Parathyroid adenoma (tissue), 2 donors: ENCODE measurements at regions not wholly inside any gene's neighbourhood (a gene's known extent, or its start where the extent isn't known, plus 50 kb on each side); places are given as distances from the start of the nearest gene placed in this dataset.

Source experiments
- H2AFZ ChIP-seq: fragments of 300-600 bp; sonication (generic); one replicate; pipeline ENCODE4 v1.7.0; 2017; ENCODE audit warnings: antibody characterized with exemption, mild to moderate bottlenecking
- H3K27ac ChIP-seq: fragments of 300-600 bp; sonication (generic); one replicate; pipeline ENCODE4 v1.7.0; 2017
- H3K27me3 ChIP-seq: fragments of 300-600 bp; sonication (generic); one replicate; pipeline ENCODE4 v1.7.0; 2017; ENCODE audit warnings: low read length; ENCODE audit not compliant: control insufficient read depth, insufficient read depth
- H3K36me3 ChIP-seq: fragments of 300-600 bp; sonication (generic); one replicate; pipeline ENCODE4 v1.7.0; 2017; ENCODE audit warnings: low read length; ENCODE audit not compliant: control insufficient read depth, insufficient read depth
- H3K4me1 ChIP-seq: fragments of 300-600 bp; sonication (generic); one replicate; pipeline ENCODE4 v1.7.0; 2017; ENCODE audit warnings: control low read depth
- H3K4me2 ChIP-seq: fragments of 300-600 bp; sonication (generic); one replicate; pipeline ENCODE4 v1.7.0; 2017; ENCODE audit warnings: low read length
- H3K4me3 ChIP-seq: fragments of 300-600 bp; sonication (generic); one replicate; pipeline ENCODE4 v1.7.0; 2017; ENCODE audit warnings: low read depth, low read length
- H3K79me2 ChIP-seq: fragments of 300-600 bp; sonication (generic); one replicate; pipeline ENCODE4 v1.7.0; 2017; ENCODE audit warnings: control low read depth
- H3K9ac ChIP-seq: fragments of 300-600 bp; sonication (generic); one replicate; pipeline ENCODE4 v1.7.0; 2017; ENCODE audit warnings: mild to moderate bottlenecking
- H3K9me3 ChIP-seq: fragments of 300-600 bp; sonication (generic); one replicate; pipeline ENCODE4 v1.7.0; 2017; ENCODE audit warnings: low read length; ENCODE audit not compliant: control insufficient read depth
- CTCF ChIP-seq: fragments of 300-600 bp; sonication (generic); IDR thresholded peaks from one replicate; pipeline ENCODE4 v1.7.0; 2017; ENCODE audit warnings: antibody characterized with exemption, mild to moderate bottlenecking
- donor health status: primary hyperparathyroidism.

GRCh38 chr6:9056556-9056955, 621.2 kb upstream of the SLC35B3 start:
- TF ChIP-seq CTCF, result no peak
- Histone ChIP-seq H3K27ac (no peak overlapping the region), H2AFZ (no peak overlapping the region), H3K4me3 (no peak overlapping the region), H3K79me2 (no peaks in the 10 kb centered on the region), H3K27me3 (no peaks in the 10 kb centered on the region), H3K9me3 (no peaks in the 10 kb centered on the region), H3K4me1 (no peaks in the 10 kb centered on the region), H3K36me3 (no peaks in the 10 kb centered on the region), H3K9ac (no peak overlapping the region), H3K4me2 (no peak overlapping the region)

- Histone ChIP-seq H3K27me3 (no peaks in the 10 kb centered on the region), H3K9me3 (no peaks in the 10 kb centered on the region), H3K9ac (no peak overlapping the region), H3K4me3 (no peak overlapping the region), H2AFZ (no peak overlapping the region), H3K27ac (no peak overlapping the region), H3K4me2 (no peak overlapping the region), H3K79me2 (no peaks in the 10 kb centered on the region), H3K36me3 (no peaks in the 10 kb centered on the region), H3K4me1 (no peaks in the 10 kb centered on the region)
- no peak for TF ChIP-seq CTCF
Observed at GRCh38 chr6:9044426-9044825, 609.1 kb upstream of the SLC35B3 start.

GRCh38 chr6:9040718-9041117, 605.4 kb upstream of the SLC35B3 start:
- H3K9me3 ChIP-seq, result no peaks in the 10 kb centered on the region
- no peaks in the 10 kb centered on the region for H3K79me2 ChIP-seq
- H3K36me3 ChIP-seq, result no peaks in the 10 kb centered on the region
- TF ChIP-seq CTCF, result no peak
- no peak overlapping the region for H3K9ac ChIP-seq
- no peak overlapping the region for H3K4me3 ChIP-seq
- H2AFZ ChIP-seq, result no peak overlapping the region
- H3K27ac ChIP-seq, result no peak overlapping the region
- H3K4me1 ChIP-seq, result no peaks in the 10 kb centered on the region
- no peaks in the 10 kb centered on the region for H3K27me3 ChIP-seq
- H3K4me2 ChIP-seq, result no peak overlapping the region

- no peak for TF ChIP-seq CTCF
- no peaks in the 10 kb centered on the region for H3K79me2 ChIP-seq
- H3K36me3 ChIP-seq, result no peaks in the 10 kb centered on the region
- no peak overlapping the region for H3K27ac ChIP-seq
- H3K4me2 ChIP-seq, result no peak overlapping the region
- no peak overlapping the region for H3K4me3 ChIP-seq
- no peaks in the 10 kb centered on the region for H3K4me1 ChIP-seq
- H3K9ac ChIP-seq, result no peak overlapping the region
- H3K9me3 ChIP-seq, result no peaks in the 10 kb centered on the region
- no peaks in the 10 kb centered on the region for H3K27me3 ChIP-seq
- no peak overlapping the region for H2AFZ ChIP-seq
Observed at GRCh38 chr6:9039258-9039657, 603.9 kb upstream of the SLC35B3 start.

- no peaks in the 10 kb centered on the region for H3K36me3 ChIP-seq
- no peaks in the 10 kb centered on the region for H3K9me3 ChIP-seq
- no peak overlapping the region for H3K27ac ChIP-seq
- H3K4me1 ChIP-seq, result no peaks in the 10 kb centered on the region
- H3K9ac ChIP-seq, result no peak overlapping the region
- TF ChIP-seq CTCF, result no peak
- no peaks in the 10 kb centered on the region for H3K27me3 ChIP-seq
- no peak overlapping the region for H3K4me3 ChIP-seq
- H3K79me2 ChIP-seq, result no peaks in the 10 kb centered on the region
- no peak overlapping the region for H2AFZ ChIP-seq
- H3K4me2 ChIP-seq, result no peak overlapping the region
Observed at GRCh38 chr6:9028086-9028485, 592.7 kb upstream of the SLC35B3 start.
